Fibroblast of lung (primary cell): ENCODE measurements at regions not wholly inside any gene's neighbourhood (a gene's known extent, or its start where the extent isn't known, plus 50 kb on each side); places are given as distances from the start of the nearest gene placed in this dataset.

Experiments
- EZH2 ChIP-seq: IDR thresholded peaks from 2 replicates; pipeline ENCODE4 v1.5.1; 2012; ENCODE audit warnings: low read length, control low read depth, mild to moderate bottlenecking; ENCODE audit errors: missing control alignments
- TF ChIP-seq, protein P1 (sequence below), 2 donors: IDR thresholded peaks in 1 of 2; conservative IDR thresholded peaks in 1 of 2; 1 replicate in 1 of 2; 2 replicates in 1 of 2; pipeline ENCODE4 v1.5.1; 2011 to 2012; ENCODE audit warnings: low read length in 2 of 2, control low read depth in 1 of 2, inconsistent platforms in 1 of 2, low read depth in 1 of 2, mild to moderate bottlenecking in 1 of 2

DNA sequence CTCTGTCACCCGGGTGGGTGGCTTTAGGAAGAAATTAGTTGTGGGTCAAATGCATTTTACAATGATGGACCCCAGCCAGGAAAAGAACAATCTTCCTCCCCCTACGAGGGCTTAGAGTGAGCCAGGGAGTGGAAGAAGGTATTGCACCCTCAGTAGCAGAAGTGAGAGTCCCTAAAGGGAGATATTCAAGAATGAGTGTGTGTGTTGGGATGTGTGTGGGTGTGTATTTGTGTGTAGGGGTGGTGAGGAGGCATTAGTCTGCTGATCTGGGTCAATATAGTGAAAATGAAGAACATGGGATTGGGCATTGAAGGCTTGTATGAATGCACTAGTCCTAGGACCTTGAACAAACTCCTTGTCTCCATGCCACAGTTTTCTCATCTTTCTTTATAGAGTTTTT is 85.2 kb upstream of the RUNX1 start:
- no peak for TF ChIP-seq EZH2
- TF ChIP-seq, protein P1, sequence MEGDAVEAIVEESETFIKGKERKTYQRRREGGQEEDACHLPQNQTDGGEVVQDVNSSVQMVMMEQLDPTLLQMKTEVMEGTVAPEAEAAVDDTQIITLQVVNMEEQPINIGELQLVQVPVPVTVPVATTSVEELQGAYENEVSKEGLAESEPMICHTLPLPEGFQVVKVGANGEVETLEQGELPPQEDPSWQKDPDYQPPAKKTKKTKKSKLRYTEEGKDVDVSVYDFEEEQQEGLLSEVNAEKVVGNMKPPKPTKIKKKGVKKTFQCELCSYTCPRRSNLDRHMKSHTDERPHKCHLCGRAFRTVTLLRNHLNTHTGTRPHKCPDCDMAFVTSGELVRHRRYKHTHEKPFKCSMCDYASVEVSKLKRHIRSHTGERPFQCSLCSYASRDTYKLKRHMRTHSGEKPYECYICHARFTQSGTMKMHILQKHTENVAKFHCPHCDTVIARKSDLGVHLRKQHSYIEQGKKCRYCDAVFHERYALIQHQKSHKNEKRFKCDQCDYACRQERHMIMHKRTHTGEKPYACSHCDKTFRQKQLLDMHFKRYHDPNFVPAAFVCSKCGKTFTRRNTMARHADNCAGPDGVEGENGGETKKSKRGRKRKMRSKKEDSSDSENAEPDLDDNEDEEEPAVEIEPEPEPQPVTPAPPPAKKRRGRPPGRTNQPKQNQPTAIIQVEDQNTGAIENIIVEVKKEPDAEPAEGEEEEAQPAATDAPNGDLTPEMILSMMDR (conservative IDR thresholded peaks at IDR 0.05 in 1 of 2, IDR thresholded peaks at IDR 0.05 in 1 of 2; ENCODE audit: low read depth in 1 of 2, low read length in 2 of 2) = no peak
